H9 (cell line): ENCODE measurements at regions not wholly inside any gene's neighbourhood (a gene's known extent, or its start where the extent isn't known, plus 50 kb on each side); places are given as distances from the start of the nearest gene placed in this dataset.

Experiments used
- DNase-seq: peaks from one replicate; pipeline ENCODE4 v3.0.0-alpha.2; 2017
- H2AFZ ChIP-seq: one replicate; pipeline ENCODE4 v1.6.1; 2013; ENCODE audit warnings: mild to moderate bottlenecking, low read length, control low read depth, moderate library complexity
- H2AK5ac ChIP-seq: 2 replicates; pipeline ENCODE4 v1.6.1; 2013; ENCODE audit warnings: low read length, control low read depth, mixed read lengths; ENCODE audit not compliant: insufficient read length
- H2BK120ac ChIP-seq: one replicate; pipeline ENCODE4 v1.6.1; 2013; ENCODE audit warnings: low read depth, mild to moderate bottlenecking, low read length, control low read depth, inconsistent platforms; ENCODE audit not compliant: poor library complexity, severe bottlenecking
- H2BK12ac ChIP-seq: 2 replicates; pipeline ENCODE4 v1.6.1; 2013; ENCODE audit warnings: low read length, control low read depth, mixed read lengths, low read depth; ENCODE audit not compliant: insufficient read length
- H2BK15ac ChIP-seq: 2 replicates; pipeline ENCODE4 v1.6.1; 2013; ENCODE audit warnings: low read depth, low read length, control low read depth
- H2BK20ac ChIP-seq: one replicate; pipeline ENCODE4 v1.6.1; 2013; ENCODE audit warnings: low read depth, mild to moderate bottlenecking, low read length, control low read depth, inconsistent platforms; ENCODE audit not compliant: poor library complexity, severe bottlenecking
- H2BK5ac ChIP-seq: 2 replicates; pipeline ENCODE4 v1.6.1; 2013; ENCODE audit warnings: low read length, control low read depth, mixed read lengths; ENCODE audit not compliant: insufficient read length
- H3K14ac ChIP-seq: 2 replicates; pipeline ENCODE4 v1.6.1; 2013; ENCODE audit warnings: low read length, control low read depth; ENCODE audit not compliant: insufficient read depth
- H3K18ac ChIP-seq: 2 replicates; pipeline ENCODE4 v1.6.1; 2013; ENCODE audit warnings: low read depth, mild to moderate bottlenecking, mixed read lengths, low read length, control low read depth; ENCODE audit not compliant: insufficient read length
- H3K23ac ChIP-seq: 2 replicates; pipeline ENCODE4 v1.6.1; 2013; ENCODE audit warnings: low read length, control low read depth, mixed read lengths, low read depth; ENCODE audit not compliant: insufficient read length
- H3K23me2 ChIP-seq: 2 replicates; pipeline ENCODE4 v1.6.1; 2013; ENCODE audit warnings: low read depth, mild to moderate bottlenecking, mixed read lengths, low read length, control low read depth; ENCODE audit not compliant: insufficient read length, poor library complexity, severe bottlenecking
- H3K27ac ChIP-seq: 2 replicates; pipeline ENCODE4 v1.5.1; 2013; ENCODE audit warnings: low read length, control low read depth, mixed read lengths, low read depth; ENCODE audit not compliant: insufficient read length
- H3K27me3 ChIP-seq: 2 replicates; pipeline ENCODE4 v1.6.1; 2013; ENCODE audit warnings: low read length, control low read depth, inconsistent platforms; ENCODE audit not compliant: insufficient read depth
- H3K4ac ChIP-seq: 2 replicates; pipeline ENCODE4 v1.6.1; 2013; ENCODE audit warnings: low read depth, mild to moderate bottlenecking, control low read depth, inconsistent platforms, low read length, moderate library complexity
- H3K4me1 ChIP-seq: 2 replicates; pipeline ENCODE4 v1.6.1; 2013; ENCODE audit warnings: low read length, control low read depth, inconsistent platforms; ENCODE audit not compliant: insufficient read depth
- H3K4me2 ChIP-seq: 2 replicates; pipeline ENCODE4 v1.6.1; 2013; ENCODE audit warnings: low read length, control low read depth, mixed read lengths; ENCODE audit not compliant: insufficient read length, insufficient read depth
- H3K56ac ChIP-seq: 2 replicates; pipeline ENCODE4 v1.6.1; 2013; ENCODE audit warnings: low read depth, mild to moderate bottlenecking, mixed read lengths, low read length, control low read depth; ENCODE audit not compliant: insufficient read length
- H3K79me1 ChIP-seq: 2 replicates; pipeline ENCODE4 v1.6.1; 2013; ENCODE audit warnings: low read depth, mild to moderate bottlenecking, moderate library complexity, low read length, control low read depth, inconsistent platforms; ENCODE audit not compliant: insufficient read depth, poor library complexity, severe bottlenecking
- H3K79me2 ChIP-seq: 2 replicates; pipeline ENCODE4 v1.6.1; 2013; ENCODE audit warnings: low read length, control low read depth, inconsistent platforms; ENCODE audit not compliant: insufficient read depth
- H3K9ac ChIP-seq: 2 replicates; pipeline ENCODE4 v1.6.1; 2013; ENCODE audit warnings: low read length, control low read depth, mixed read lengths; ENCODE audit not compliant: insufficient read length; ENCODE audit errors: extremely low read depth
- H3K9me3 ChIP-seq: one replicate; pipeline ENCODE4 v1.6.1; 2013; ENCODE audit warnings: low read depth, low read length, inconsistent platforms; ENCODE audit not compliant: control insufficient read depth
- H3T11ph ChIP-seq: one replicate; pipeline ENCODE4 v1.6.1; 2013; ENCODE audit warnings: mild to moderate bottlenecking, low read length, control low read depth, inconsistent platforms
- H4K20me1 ChIP-seq: one replicate; pipeline ENCODE4 v1.6.1; 2013; ENCODE audit not compliant: control insufficient read depth, insufficient read length, insufficient read depth
- H4K5ac ChIP-seq: 2 replicates; pipeline ENCODE4 v1.6.1; 2013; ENCODE audit warnings: low read depth, mild to moderate bottlenecking, mixed read lengths, low read length, control low read depth; ENCODE audit not compliant: insufficient read length
- H4K8ac ChIP-seq: replicated peaks from 2 replicates; pipeline ENCODE4 v1.6.1; 2013; ENCODE audit warnings: low read length, control low read depth, mixed read lengths, low read depth; ENCODE audit not compliant: insufficient read length
- H4K91ac ChIP-seq: 2 replicates; pipeline ENCODE4 v1.6.1; 2013; ENCODE audit warnings: low read depth, mild to moderate bottlenecking, moderate library complexity, mixed read lengths, low read length, control low read depth; ENCODE audit not compliant: insufficient read length
- H3K27ac Mint-ChIP-seq, 3 experiments: 2 replicates in 2 of 3; 3 replicates in 1 of 3; pipeline ENCODE4 v1.8.0; 2020 to 2021; ENCODE audit warnings: mixed read lengths in 3 of 3, mild to moderate bottlenecking in 1 of 3, moderate library complexity in 1 of 3
- H3K27me3 Mint-ChIP-seq: 2 replicates; pipeline ENCODE4 v1.8.0; 2021; ENCODE audit warnings: low read depth, mild to moderate bottlenecking, moderate library complexity, mixed read lengths
- H3K36me3 Mint-ChIP-seq, 3 experiments: 2 replicates in 2 of 3; 3 replicates in 1 of 3; pipeline ENCODE4 v1.8.0; 2020 to 2021; ENCODE audit warnings: low read depth in 3 of 3, mixed read lengths in 3 of 3; ENCODE audit not compliant: insufficient read depth in 1 of 3
- H3K4me1 Mint-ChIP-seq, 2 experiments: 2 replicates each; pipeline ENCODE4 v1.8.0; 2020; ENCODE audit warnings: mixed read lengths in 2 of 2
- H3K4me3 Mint-ChIP-seq, 2 experiments: 2 replicates in 1 of 2; 3 replicates in 1 of 2; pipeline ENCODE4 v1.8.0; 2020 to 2021; ENCODE audit warnings: mild to moderate bottlenecking in 2 of 2, mixed read lengths in 2 of 2, moderate library complexity in 1 of 2
- H3K9me3 Mint-ChIP-seq, 2 experiments: 2 replicates in 1 of 2; 3 replicates in 1 of 2; pipeline ENCODE4 v1.8.0; 2020; ENCODE audit warnings: mild to moderate bottlenecking in 2 of 2, mixed read lengths in 2 of 2, moderate library complexity in 1 of 2
- CTCF ChIP-seq: fragments of 200-600 bp; sonication (generic); conservative IDR thresholded peaks from 3 replicates; pipeline ENCODE4 v1.8.0; 2021; ENCODE audit warnings: antibody characterized with exemption, mild to moderate bottlenecking
- WGBS: extraction: QIAGEN DNeasy Blood & Tissue Kit; methylation state at CpG from one replicate; pipeline ENCODE4 v1.1.7; 2013; ENCODE audit warnings: missing lambda C conversion rate, low lambda C conversion rate, mixed read lengths; ENCODE audit not compliant: insufficient read length; ENCODE audit errors: extremely low coverage; 5-methylcytosine and 5-hydroxymethylcytosine counted together

- no CpG with 5 or more reads among the region's 3 CpGs for WGBS
- no peak overlapping the region for H2BK12ac ChIP-seq
- H2AFZ ChIP-seq: no peak overlapping the region
- no peak overlapping the region for H3K4ac ChIP-seq
- DNase-seq: no peak
- no peak overlapping the region for H3T11ph ChIP-seq
- no peak overlapping the region for H2BK5ac ChIP-seq
- no peak overlapping the region for H3K18ac ChIP-seq
- no peak overlapping the region for H3K4me2 ChIP-seq
- Mint-ChIP-seq H3K9me3 (no peaks in the 10 kb centered on the region; a peak in 1 of 5 replicates), H3K27me3 (no peaks in the 10 kb centered on the region), H3K4me3 (no peak overlapping the region), H3K36me3 (no peaks in the 10 kb centered on the region), H3K27ac (no peak overlapping the region), H3K4me1 (no peaks in the 10 kb centered on the region)
- TF ChIP-seq CTCF: no peak
- no peaks in the 10 kb centered on the region for H3K4me1 ChIP-seq
- H4K8ac ChIP-seq: no peak overlapping the region
- no peaks in the 10 kb centered on the region for H3K27me3 ChIP-seq
- no peak overlapping the region for H2BK15ac ChIP-seq
- H2AK5ac ChIP-seq: no peak overlapping the region
- H4K5ac ChIP-seq: no peak overlapping the region
- no peak overlapping the region for H2BK20ac ChIP-seq
- H3K23me2 ChIP-seq: no peaks in the 10 kb centered on the region
- H4K91ac ChIP-seq: no peak overlapping the region
- no peaks in the 10 kb centered on the region for H3K79me2 ChIP-seq
- no peak overlapping the region for H3K23ac ChIP-seq
- no peak overlapping the region for H3K14ac ChIP-seq
- no peak overlapping the region for H3K56ac ChIP-seq
- no peaks in the 10 kb centered on the region for H4K20me1 ChIP-seq
- H3K79me1 ChIP-seq: no peaks in the 10 kb centered on the region
- H2BK120ac ChIP-seq: no peak overlapping the region
- no peak overlapping the region for H3K27ac ChIP-seq
- H3K9me3 ChIP-seq: no peaks in the 10 kb centered on the region
- no peak overlapping the region for H3K9ac ChIP-seq
Observed at GRCh38 chr18:66160007-66160406, 409.2 kb downstream of the CDH7 start.
